RKO (cell line): ENCODE measurements at regions not wholly inside any gene's neighbourhood (a gene's known extent, or its start where the extent isn't known, plus 50 kb on each side); places are given as distances from the start of the nearest gene placed in this dataset.
"Not testable (repeated sequence)": the region's sequence is repeated elsewhere in the genome, so short reads cannot be mapped to it uniquely, and the experiment has no call there.

Source experiments
- DNase-seq: peaks from one replicate; pipeline ENCODE4 v3.0.0-alpha.2; 2016; ENCODE audit warnings: low spot score

- no peak for DNase-seq
Observed at GRCh38 chr4:11120435-11120834, 308.3 kb downstream of the HS3ST1 start.

GRCh38 chr4:11119474-11119873 is 309.2 kb downstream of the HS3ST1 start:
- DNase-seq = no peak

- no peak for DNase-seq
Observed at GRCh38 chr4:11118513-11118912, 310.2 kb downstream of the HS3ST1 start.

- DNase-seq = no peak
Observed at GRCh38 chr4:11116940-11117339, 311.8 kb downstream of the HS3ST1 start.

- no peak for DNase-seq
Observed at GRCh38 chr4:11111876-11112275, 316.8 kb downstream of the HS3ST1 start.

- no peak for DNase-seq
Observed at GRCh38 chr4:11111370-11111769, 317.3 kb downstream of the HS3ST1 start.

GRCh38 chr4:11106759-11107158 is 321.9 kb downstream of the HS3ST1 start:
- DNase-seq = no peak

- peak; percentile 16 for DNase-seq
Observed at GRCh38 chr4:11106190-11106589, 322.5 kb downstream of the HS3ST1 start.

GRCh38 chr4:11105715-11106114 is 323.0 kb downstream of the HS3ST1 start:
- DNase-seq = no peak

GRCh38 chr4:11098461-11098860 is 330.2 kb downstream of the HS3ST1 start:
- DNase-seq = no peak

- no peak for DNase-seq
Observed at GRCh38 chr4:11097725-11098124, 331.0 kb downstream of the HS3ST1 start.

- DNase-seq = no peak
Observed at GRCh38 chr4:11081006-11081405, 347.7 kb downstream of the HS3ST1 start.

- no peak for DNase-seq
Observed at GRCh38 chr4:11079171-11079570, 349.5 kb downstream of the HS3ST1 start.

GRCh38 chr4:11074581-11075241 is 354.0 kb downstream of the HS3ST1 start:
- DNase-seq = no peak

- no peak for DNase-seq
Observed at GRCh38 chr4:11073621-11074051, 355.1 kb downstream of the HS3ST1 start.

GRCh38 chr4:11072999-11073398 is 355.7 kb downstream of the HS3ST1 start:
- DNase-seq = no peak

- no peak for DNase-seq
Observed at GRCh38 chr4:11072463-11072862, 356.2 kb downstream of the HS3ST1 start.

- DNase-seq = no peak
Observed at GRCh38 chr4:11070813-11071212, 357.9 kb downstream of the HS3ST1 start.

- DNase-seq = no peak
Observed at GRCh38 chr4:11069581-11070211, 359.0 kb downstream of the HS3ST1 start.

GRCh38 chr4:11069083-11069482 is 359.6 kb downstream of the HS3ST1 start:
- DNase-seq = no peak

GRCh38 chr4:11066584-11066983 is 362.1 kb downstream of the HS3ST1 start:
- DNase-seq = not testable (repeated sequence)

- DNase-seq = not testable (repeated sequence)
Observed at GRCh38 chr4:11060637-11061036, 368.1 kb downstream of the HS3ST1 start.

- not testable (repeated sequence) for DNase-seq
Observed at GRCh38 chr4:11054937-11055336, 370.4 kb upstream of the CLNK start.
